CD4-positive, alpha-beta T cell treated with Interleukin-12 subunit alpha and Interleukin-12 subunit beta, for 1 hour (primary cell): ENCODE measurements at regions not wholly inside any gene's neighbourhood (a gene's known extent, or its start where the extent isn't known, plus 50 kb on each side); places are given as distances from the start of the nearest gene placed in this dataset.

Source experiments
- DNase-seq: peaks from one replicate; pipeline ENCODE4 v3.0.0-alpha.2; 2020

- DNase-seq: no peak
These were observed 305.0 kb downstream of the EFNB2 start for GRCh38 chr13:106230450-106230849.

GRCh38 chr13:106225126-106225525 lies 310.3 kb downstream of the EFNB2 start:
- DNase-seq: no peak

GRCh38 chr13:106220211-106220610 lies 315.3 kb downstream of the EFNB2 start:
- no peak for DNase-seq

GRCh38 chr13:106213028-106213757 lies 322.3 kb downstream of the EFNB2 start:
- no peak for DNase-seq

- DNase-seq: no peak
These were observed 323.0 kb downstream of the EFNB2 start for GRCh38 chr13:106212386-106213010.

- no peak for DNase-seq
These were observed 325.1 kb downstream of the EFNB2 start for GRCh38 chr13:106210324-106210723.

GRCh38 chr13:106205871-106206270 lies 329.6 kb downstream of the EFNB2 start:
- no peak for DNase-seq

- no peak for DNase-seq
These were observed 338.0 kb downstream of the EFNB2 start for GRCh38 chr13:106197496-106197895.

- DNase-seq: no peak
These were observed 347.9 kb downstream of the EFNB2 start for GRCh38 chr13:106187501-106188095.

GRCh38 chr13:106187101-106187500 lies 348.4 kb downstream of the EFNB2 start:
- no peak for DNase-seq

- DNase-seq: no peak
These were observed 349.0 kb downstream of the EFNB2 start for GRCh38 chr13:106186366-106187030.

- DNase-seq: no peak
These were observed 350.7 kb downstream of the EFNB2 start for GRCh38 chr13:106184790-106185189.

- no peak for DNase-seq
These were observed 351.9 kb downstream of the EFNB2 start for GRCh38 chr13:106183410-106184065.

- no peak for DNase-seq
These were observed 353.1 kb downstream of the EFNB2 start for GRCh38 chr13:106182404-106182803.

- no peak for DNase-seq
These were observed 356.6 kb downstream of the EFNB2 start for GRCh38 chr13:106178816-106179215.

GRCh38 chr13:106177146-106177545 lies 358.3 kb downstream of the EFNB2 start:
- no peak for DNase-seq

GRCh38 chr13:106176117-106176516 lies 359.3 kb downstream of the EFNB2 start:
- DNase-seq: no peak

GRCh38 chr13:106173891-106174610 lies 361.4 kb downstream of the EFNB2 start:
- DNase-seq: no peak

GRCh38 chr13:106173346-106173745 lies 362.1 kb downstream of the EFNB2 start:
- no peak for DNase-seq

- no peak for DNase-seq
These were observed 363.1 kb downstream of the EFNB2 start for GRCh38 chr13:106172176-106172905.

GRCh38 chr13:106163426-106163825 lies 372.0 kb downstream of the EFNB2 start:
- DNase-seq: no peak

- DNase-seq: no peak
These were observed 374.3 kb downstream of the EFNB2 start for GRCh38 chr13:106161146-106161545.
